A673 (cell line): ENCODE measurements at regions not wholly inside any gene's neighbourhood (a gene's known extent, or its start where the extent isn't known, plus 50 kb on each side); places are given as distances from the start of the nearest gene placed in this dataset.

ENCODE experiments used
- BruUV-seq: library from RNA; stranded (reverse); fragments of 400-500 nt; replicated peaks from 2 replicates; lab custom pipeline; 2021; lab: Mats Ljungman, UMichigan
- CTCF ChIA-PET: fragments of 300-600 bp; sonication (Branson Sonifier 250); formaldehyde crosslinking; loops from one replicate; lab custom pipeline; 2022; ENCODE audit warnings: antibody characterized with exemption; lab: Charles Lee
- POLR2A ChIA-PET: fragments of 300-600 bp; sonication (Branson Sonifier 250); formaldehyde crosslinking; loops from one replicate; lab custom pipeline; 2022; ENCODE audit warnings: antibody characterized with exemption; ENCODE audit not compliant: low non-redundant PET; lab: Charles Lee
- DNase-seq: peaks from one replicate; pipeline ENCODE4 v3.0.0-alpha.2; 2015; ENCODE audit warnings: low spot score
- H3K27ac ChIP-seq: fragments of 200-600 bp; sonication (generic); 2 replicates; pipeline ENCODE4 v1.5.1; 2016; ENCODE audit warnings: mixed run types, low read depth, mild to moderate bottlenecking, mixed read lengths, antibody characterized with exemption, low read length; ENCODE audit not compliant: poor library complexity, severe bottlenecking
- H3K27me3 ChIP-seq: fragments of 200-600 bp; sonication (generic); replicated peaks from 2 replicates; pipeline ENCODE4 v1.6.1; 2017; ENCODE audit warnings: mixed run types, low read depth, mild to moderate bottlenecking, mixed read lengths, antibody characterized with exemption, low read length; ENCODE audit not compliant: insufficient read depth, poor library complexity
- H3K36me3 ChIP-seq: fragments of 200-600 bp; sonication (generic); 2 replicates; pipeline ENCODE4 v1.6.1; 2016; ENCODE audit warnings: mixed run types, mild to moderate bottlenecking, mixed read lengths, antibody characterized with exemption, low read length; ENCODE audit not compliant: insufficient read depth, poor library complexity, severe bottlenecking
- H3K4me1 ChIP-seq: fragments of 200-600 bp; sonication (generic); 2 replicates; pipeline ENCODE4 v1.6.1; 2017; ENCODE audit warnings: mixed run types, mild to moderate bottlenecking, mixed read lengths, antibody characterized with exemption, low read length; ENCODE audit not compliant: insufficient read depth, poor library complexity, severe bottlenecking
- H3K4me3 ChIP-seq: fragments of 200-600 bp; sonication (generic); 2 replicates; pipeline ENCODE4 v1.5.1; 2016; ENCODE audit warnings: low read depth, mixed run types, mild to moderate bottlenecking, mixed read lengths, low read length; ENCODE audit not compliant: poor library complexity, severe bottlenecking
- H3K9me3 ChIP-seq: fragments of 200-600 bp; sonication (generic); 2 replicates; pipeline ENCODE4 v1.6.1; 2016; ENCODE audit warnings: mixed run types, low read depth, mild to moderate bottlenecking, mixed read lengths, antibody characterized with exemption, low read length; ENCODE audit not compliant: poor library complexity, severe bottlenecking
- EZH2 ChIP-seq: fragments of 200-600 bp; sonication (generic); IDR thresholded peaks from 2 replicates; pipeline ENCODE4 v1.6.1; 2017; ENCODE audit warnings: borderline replicate concordance, low read depth, mild to moderate bottlenecking, mixed read lengths, antibody characterized with exemption, low read length; ENCODE audit not compliant: poor library complexity, severe bottlenecking
- intact Hi-C: fragments of 100-400 bp; cut with micrococcal nuclease; formaldehyde crosslinking; loops from one replicate; pipeline ENCODE4 v1.10.0; 2022; ENCODE audit not compliant: unreplicated experiment
- TF ChIP-seq, protein P1 (sequence below): fragments of 300-800, 200-600 bp; sonication (generic); conservative IDR thresholded peaks from 2 replicates; pipeline ENCODE4 v1.5.1; 2017; ENCODE audit warnings: low read depth, mild to moderate bottlenecking, antibody characterized with exemption, low read length, moderate library complexity, mixed read lengths

DNA sequence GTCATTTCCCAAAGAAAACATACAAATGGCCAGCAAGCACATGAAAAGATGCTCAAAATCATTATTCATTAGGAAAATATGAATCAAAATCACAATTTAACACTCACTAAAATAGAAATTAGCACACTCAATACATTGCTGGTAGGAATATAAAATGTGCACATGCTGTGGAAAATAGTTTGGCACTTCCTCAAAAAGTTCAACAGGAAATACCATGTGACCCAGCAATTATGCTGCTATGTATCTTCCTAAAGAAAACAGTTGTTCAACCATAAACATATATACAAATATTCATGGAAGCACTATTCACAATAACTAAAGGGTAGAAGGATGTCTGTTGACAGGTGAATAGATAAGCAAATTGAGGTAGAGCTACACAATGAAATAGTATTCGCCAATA is 187.3 kb upstream of the SOX6 start:
- Histone ChIP-seq H3K4me1 (no peaks in the 10 kb centered on the region), H3K27ac (no peak overlapping the region), H3K27me3 (no peaks in the 10 kb centered on the region), H3K4me3 (no peak overlapping the region), H3K9me3 (peaks cover 15% of the 10 kb centered on the region), H3K36me3 (no peaks in the 10 kb centered on the region)
- CTCF ChIA-PET, result no interaction called here
- intact Hi-C loops, result no loop called here
- BruUV-seq, result no TSS peak
- DNase-seq, result peak; percentile 33
- TF ChIP-seq, protein P1, sequence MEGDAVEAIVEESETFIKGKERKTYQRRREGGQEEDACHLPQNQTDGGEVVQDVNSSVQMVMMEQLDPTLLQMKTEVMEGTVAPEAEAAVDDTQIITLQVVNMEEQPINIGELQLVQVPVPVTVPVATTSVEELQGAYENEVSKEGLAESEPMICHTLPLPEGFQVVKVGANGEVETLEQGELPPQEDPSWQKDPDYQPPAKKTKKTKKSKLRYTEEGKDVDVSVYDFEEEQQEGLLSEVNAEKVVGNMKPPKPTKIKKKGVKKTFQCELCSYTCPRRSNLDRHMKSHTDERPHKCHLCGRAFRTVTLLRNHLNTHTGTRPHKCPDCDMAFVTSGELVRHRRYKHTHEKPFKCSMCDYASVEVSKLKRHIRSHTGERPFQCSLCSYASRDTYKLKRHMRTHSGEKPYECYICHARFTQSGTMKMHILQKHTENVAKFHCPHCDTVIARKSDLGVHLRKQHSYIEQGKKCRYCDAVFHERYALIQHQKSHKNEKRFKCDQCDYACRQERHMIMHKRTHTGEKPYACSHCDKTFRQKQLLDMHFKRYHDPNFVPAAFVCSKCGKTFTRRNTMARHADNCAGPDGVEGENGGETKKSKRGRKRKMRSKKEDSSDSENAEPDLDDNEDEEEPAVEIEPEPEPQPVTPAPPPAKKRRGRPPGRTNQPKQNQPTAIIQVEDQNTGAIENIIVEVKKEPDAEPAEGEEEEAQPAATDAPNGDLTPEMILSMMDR, result no peak
- POLR2A ChIA-PET, result no interaction called here

DNA sequence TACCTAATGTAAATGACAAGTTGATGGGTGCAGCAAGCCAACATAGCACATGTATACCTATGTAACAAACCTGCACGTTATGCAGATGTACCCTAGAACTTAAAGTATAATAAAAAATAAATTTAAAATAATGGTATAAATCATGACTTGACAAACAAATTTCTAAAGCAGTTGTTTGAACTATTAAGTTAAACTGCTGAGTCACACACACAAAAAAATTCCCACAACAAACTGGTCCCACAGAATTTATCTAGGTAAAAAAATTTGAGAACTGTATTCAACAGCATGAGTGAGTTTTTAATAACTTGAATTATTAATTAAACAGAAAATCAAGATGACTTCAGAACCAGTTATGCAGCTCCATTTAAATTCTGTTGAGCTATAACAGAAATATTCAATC is 186.0 kb upstream of the SOX6 start:
- no peak for TF ChIP-seq EZH2
- TF ChIP-seq, protein P1, result no peak
- no peaks in the 10 kb centered on the region for H3K27me3 ChIP-seq
- intact Hi-C loops, result no loop called here
- BruUV-seq, result no TSS peak
- CTCF ChIA-PET, result no interaction called here
- H3K36me3 ChIP-seq, result no peaks in the 10 kb centered on the region
- POLR2A ChIA-PET, result no interaction called here
- H3K9me3 ChIP-seq, result peaks cover 5% of the 10 kb centered on the region
- H3K4me1 ChIP-seq, result no peaks in the 10 kb centered on the region
- H3K4me3 ChIP-seq, result no peak overlapping the region
- no peak overlapping the region for H3K27ac ChIP-seq
- DNase-seq, result no peak

DNA sequence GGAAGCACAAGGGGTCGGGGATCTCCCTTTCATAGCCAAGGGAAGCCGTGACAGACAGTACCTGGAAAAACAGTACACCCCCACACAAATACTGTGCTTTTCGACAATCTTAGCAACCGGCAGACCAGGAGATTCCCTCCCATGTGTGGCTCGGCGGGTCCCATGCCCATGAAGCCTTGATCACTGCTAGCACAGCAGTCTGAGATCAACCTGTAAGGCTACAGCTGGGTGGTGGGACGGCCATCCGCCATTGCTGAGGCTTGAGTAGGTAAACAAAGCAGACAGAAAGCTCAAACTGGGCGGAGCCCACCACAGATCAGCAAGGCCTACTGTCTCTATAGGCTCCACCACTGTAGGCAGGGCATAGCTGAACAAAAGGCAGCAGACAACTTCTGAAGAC is 180.2 kb upstream of the SOX6 start:
- TF ChIP-seq EZH2, result no peak
- TF ChIP-seq, protein P1, result no peak
- H3K36me3 ChIP-seq, result no peaks in the 10 kb centered on the region
- no TSS peak for BruUV-seq
- DNase-seq, result no peak
- ChIA-PET CTCF (no interaction called here), POLR2A (interaction anchor here (0.6 kb wide), 1 partner anchor 18 kb away, joined by 5 read pairs; no protein-coding TSS in a partner anchor)
- intact Hi-C loops, result no loop called here
- no peaks in the 10 kb centered on the region for H3K27me3 ChIP-seq
- H3K27ac ChIP-seq, result no peak overlapping the region
- H3K4me1 ChIP-seq, result no peaks in the 10 kb centered on the region
- H3K9me3 ChIP-seq, result no peaks in the 10 kb centered on the region
- no peak overlapping the region for H3K4me3 ChIP-seq
